HG02870 (cell line): ENCODE measurements at regions not wholly inside any gene's neighbourhood (a gene's known extent, or its start where the extent isn't known, plus 50 kb on each side); places are given as distances from the start of the nearest gene placed in this dataset.

Experiments
- ATAC-seq: cut with Tn5 transposase; IDR thresholded peaks from one replicate; pipeline ENCODE4 v1.9.1; 2021; ENCODE audit warnings: mild to moderate bottlenecking, moderate library complexity; ENCODE audit not compliant: unreplicated experiment

GRCh38 chr5:2278825-2279456 is 396.2 kb upstream of the IRX4 start:
- ATAC-seq = no peak

GRCh38 chr5:2277886-2278285 is 395.2 kb upstream of the IRX4 start:
- no peak for ATAC-seq

GRCh38 chr5:2276101-2276500 is 393.4 kb upstream of the IRX4 start:
- no peak for ATAC-seq

GRCh38 chr5:2272755-2273154 is 390.0 kb upstream of the IRX4 start:
- ATAC-seq = no peak

GRCh38 chr5:2272039-2272438 is 389.3 kb upstream of the IRX4 start:
- ATAC-seq = no peak

GRCh38 chr5:2271316-2271715 is 388.6 kb upstream of the IRX4 start:
- ATAC-seq = no peak

- ATAC-seq = no peak
These were observed 387.7 kb upstream of the IRX4 start for GRCh38 chr5:2270467-2270866.

- ATAC-seq = no peak
These were observed 386.9 kb upstream of the IRX4 start for GRCh38 chr5:2269656-2270055.

GRCh38 chr5:2267991-2268390 is 385.3 kb upstream of the IRX4 start:
- no peak for ATAC-seq

- ATAC-seq = no peak
These were observed 384.0 kb upstream of the IRX4 start for GRCh38 chr5:2266641-2267240.

GRCh38 chr5:2265341-2265740 is 382.6 kb upstream of the IRX4 start:
- ATAC-seq = no peak

GRCh38 chr5:2263763-2264162 is 381.0 kb upstream of the IRX4 start:
- ATAC-seq = no peak

GRCh38 chr5:2262620-2263019 is 379.9 kb upstream of the IRX4 start:
- ATAC-seq = no peak

- ATAC-seq = no peak
These were observed 378.4 kb upstream of the IRX4 start for GRCh38 chr5:2261004-2261703.

- no peak for ATAC-seq
These were observed 377.7 kb upstream of the IRX4 start for GRCh38 chr5:2260211-2261003.

- no peak for ATAC-seq
These were observed 376.9 kb upstream of the IRX4 start for GRCh38 chr5:2259494-2260107.

GRCh38 chr5:2258861-2259260 is 376.1 kb upstream of the IRX4 start:
- ATAC-seq = no peak

GRCh38 chr5:2257326-2258244 is 374.9 kb upstream of the IRX4 start:
- ATAC-seq = no peak

- ATAC-seq = no peak
These were observed 374.1 kb upstream of the IRX4 start for GRCh38 chr5:2256691-2257280.
